IMR-90 (cell line): ENCODE measurements at regions not wholly inside any gene's neighbourhood (a gene's known extent, or its start where the extent isn't known, plus 50 kb on each side); places are given as distances from the start of the nearest gene placed in this dataset.

Experiments used
- CTCF ChIP-seq: conservative IDR thresholded peaks from 2 replicates; pipeline ENCODE4 v1.5.1; 2012; ENCODE audit warnings: mild to moderate bottlenecking, low read depth, low read length, improper control_type of control experiment
- MXI1 ChIP-seq: IDR thresholded peaks from 2 replicates; pipeline ENCODE4 v1.6.1; 2012; ENCODE audit warnings: low read depth, mild to moderate bottlenecking, low read length, moderate library complexity, borderline replicate concordance
- RFX5 ChIP-seq: IDR thresholded peaks from 2 replicates; pipeline ENCODE4 v1.8.0; 2012; ENCODE audit warnings: low read depth, mild to moderate bottlenecking, low read length, moderate library complexity
- TF ChIP-seq, protein P1 (sequence below): fragments of 150-350 bp; IDR thresholded peaks from 2 replicates; pipeline ENCODE4 v1.6.1; 2017; ENCODE audit warnings: mild to moderate bottlenecking, antibody characterized with exemption, low read length, low read depth

DNA sequence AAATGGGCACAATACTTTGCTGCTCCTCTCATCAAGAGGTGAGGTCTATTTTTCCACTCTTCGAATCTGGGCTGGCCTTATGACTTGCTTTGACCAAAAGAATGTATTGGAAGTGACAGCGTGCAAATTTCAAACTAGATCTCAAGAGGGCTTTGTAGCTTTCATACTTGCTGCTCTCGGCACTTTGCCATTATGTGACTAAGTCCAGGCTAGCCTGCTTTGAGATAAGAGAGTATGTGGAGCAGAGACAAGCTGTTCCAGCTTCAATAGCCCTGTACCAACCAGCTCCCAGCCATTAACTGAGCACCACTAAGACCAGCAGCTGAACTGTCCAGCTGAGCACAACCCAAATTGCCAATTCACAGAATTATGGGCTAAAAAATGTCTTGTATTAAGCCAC, 124.6 kb downstream of the ACER2 start:
- no peak for TF ChIP-seq RFX5
- no peak for TF ChIP-seq CTCF
- TF ChIP-seq, protein P1, sequence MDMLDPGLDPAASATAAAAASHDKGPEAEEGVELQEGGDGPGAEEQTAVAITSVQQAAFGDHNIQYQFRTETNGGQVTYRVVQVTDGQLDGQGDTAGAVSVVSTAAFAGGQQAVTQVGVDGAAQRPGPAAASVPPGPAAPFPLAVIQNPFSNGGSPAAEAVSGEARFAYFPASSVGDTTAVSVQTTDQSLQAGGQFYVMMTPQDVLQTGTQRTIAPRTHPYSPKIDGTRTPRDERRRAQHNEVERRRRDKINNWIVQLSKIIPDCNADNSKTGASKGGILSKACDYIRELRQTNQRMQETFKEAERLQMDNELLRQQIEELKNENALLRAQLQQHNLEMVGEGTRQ = no peak
- TF ChIP-seq MXI1 = no peak
